ENCODE measurements at regions not wholly inside any gene's neighbourhood (a gene's known extent, or its start where the extent isn't known, plus 50 kb on each side); places are given as distances from the start of the nearest gene placed in this dataset.

DNA sequence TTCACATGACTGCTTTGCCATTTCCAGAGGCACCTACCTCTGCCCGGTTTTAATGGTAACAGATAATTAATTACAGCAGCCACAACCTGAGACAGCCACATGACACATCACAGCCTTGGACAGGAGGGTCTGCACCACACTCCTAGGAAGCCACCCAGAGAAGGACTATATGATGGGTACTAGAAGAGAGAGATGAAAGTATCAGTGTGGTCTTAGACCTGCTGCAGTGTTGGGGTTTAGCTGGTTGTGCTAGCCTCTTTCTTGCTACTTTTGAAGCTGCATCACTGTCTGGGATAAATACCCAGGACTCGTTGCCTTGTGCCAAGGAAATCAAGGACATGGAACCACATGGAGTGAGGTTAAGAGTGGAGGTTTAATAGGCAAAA is 266.4 kb downstream of the ICE1 start:
- TF ChIP-seq, protein P1, sequence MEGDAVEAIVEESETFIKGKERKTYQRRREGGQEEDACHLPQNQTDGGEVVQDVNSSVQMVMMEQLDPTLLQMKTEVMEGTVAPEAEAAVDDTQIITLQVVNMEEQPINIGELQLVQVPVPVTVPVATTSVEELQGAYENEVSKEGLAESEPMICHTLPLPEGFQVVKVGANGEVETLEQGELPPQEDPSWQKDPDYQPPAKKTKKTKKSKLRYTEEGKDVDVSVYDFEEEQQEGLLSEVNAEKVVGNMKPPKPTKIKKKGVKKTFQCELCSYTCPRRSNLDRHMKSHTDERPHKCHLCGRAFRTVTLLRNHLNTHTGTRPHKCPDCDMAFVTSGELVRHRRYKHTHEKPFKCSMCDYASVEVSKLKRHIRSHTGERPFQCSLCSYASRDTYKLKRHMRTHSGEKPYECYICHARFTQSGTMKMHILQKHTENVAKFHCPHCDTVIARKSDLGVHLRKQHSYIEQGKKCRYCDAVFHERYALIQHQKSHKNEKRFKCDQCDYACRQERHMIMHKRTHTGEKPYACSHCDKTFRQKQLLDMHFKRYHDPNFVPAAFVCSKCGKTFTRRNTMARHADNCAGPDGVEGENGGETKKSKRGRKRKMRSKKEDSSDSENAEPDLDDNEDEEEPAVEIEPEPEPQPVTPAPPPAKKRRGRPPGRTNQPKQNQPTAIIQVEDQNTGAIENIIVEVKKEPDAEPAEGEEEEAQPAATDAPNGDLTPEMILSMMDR (IDR thresholded peaks at IDR 0.05), result no peak
- H3K27ac Mint-ChIP-seq (ENCODE audit: unreplicated experiment), result no peak overlapping the region
- H3K4me3 Mint-ChIP-seq (ENCODE audit: unreplicated experiment), result no peak overlapping the region
- H3K9me3 Mint-ChIP-seq (ENCODE audit: low read depth), result peaks cover 6% of the 10 kb centered on the region
- DNase-seq (ENCODE audit: low spot score), result no peak
- no peaks in the 10 kb centered on the region for H3K4me1 Mint-ChIP-seq (ENCODE audit: low read depth)
- H3K27me3 Mint-ChIP-seq (ENCODE audit: low read depth), result peaks cover 8% of the 10 kb centered on the region
- no peaks in the 10 kb centered on the region for H3K36me3 Mint-ChIP-seq (ENCODE audit: low read depth)

DNA sequence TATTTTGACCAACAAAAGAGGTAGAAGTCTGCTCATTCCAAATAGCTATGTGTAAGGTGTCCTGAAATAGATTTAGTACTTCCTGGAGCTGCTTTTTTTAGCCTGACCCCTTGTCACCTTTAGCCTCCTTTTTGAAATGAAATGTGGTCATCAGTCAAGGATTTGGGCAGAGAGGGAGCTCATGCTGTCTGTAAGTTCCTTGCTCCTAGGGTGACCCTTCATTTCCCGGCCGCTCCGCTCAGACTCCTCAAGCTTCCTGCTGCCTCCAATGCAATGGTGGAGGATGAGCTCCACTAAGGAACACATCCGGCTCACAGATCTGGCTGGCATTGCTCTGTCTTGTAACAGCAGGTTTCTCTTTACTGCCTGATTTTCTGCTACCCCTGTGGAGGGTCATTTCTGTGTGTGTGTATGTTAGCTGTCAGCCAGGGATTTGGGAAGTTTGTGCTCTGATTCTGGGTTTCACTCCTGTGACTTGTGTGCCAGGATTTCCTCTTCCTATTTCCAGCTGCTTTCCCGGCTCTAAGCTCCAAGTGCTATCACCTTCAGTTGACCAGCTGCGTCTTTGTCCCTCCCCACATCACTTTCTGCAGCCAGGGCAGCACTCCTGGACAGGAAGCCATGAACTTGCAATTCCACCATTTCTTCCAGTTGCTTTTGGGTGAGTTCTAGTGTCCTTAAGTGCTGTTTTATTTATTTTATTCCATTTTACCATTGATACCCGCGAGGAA is 265.9 kb downstream of the ICE1 start:
- no peak for DNase-seq (ENCODE audit: low spot score)
- peaks cover 7% of the 10 kb centered on the region for H3K27me3 Mint-ChIP-seq (ENCODE audit: low read depth)
- TF ChIP-seq, protein P1 (IDR thresholded peaks at IDR 0.05), result no peak
- H3K4me3 Mint-ChIP-seq (ENCODE audit: unreplicated experiment), result no peak overlapping the region
- H3K9me3 Mint-ChIP-seq (ENCODE audit: low read depth), result peaks cover 11% of the 10 kb centered on the region
- no peaks in the 10 kb centered on the region for H3K36me3 Mint-ChIP-seq (ENCODE audit: low read depth)
- H3K4me1 Mint-ChIP-seq (ENCODE audit: low read depth), result no peaks in the 10 kb centered on the region
- no peak overlapping the region for H3K27ac Mint-ChIP-seq (ENCODE audit: unreplicated experiment)

DNA sequence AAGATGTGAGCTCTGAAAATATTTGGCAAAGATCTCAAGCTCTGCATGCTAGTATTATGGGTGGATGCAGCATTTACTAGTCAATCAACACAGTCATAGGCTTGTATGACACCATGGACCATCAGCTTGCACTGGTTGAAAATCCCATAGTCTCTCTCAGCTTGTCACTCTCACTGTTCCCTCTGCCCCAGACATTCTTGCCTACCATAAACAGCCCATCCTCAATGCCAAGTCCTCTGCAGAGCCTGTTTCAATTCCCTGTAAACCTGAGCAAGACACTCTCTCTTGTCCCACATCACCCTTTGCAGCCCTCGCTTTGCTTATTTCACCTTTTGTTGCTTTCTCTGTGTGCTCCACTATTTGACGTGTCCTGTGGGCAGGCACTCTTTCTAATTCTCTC is 264.6 kb downstream of the ICE1 start:
- TF ChIP-seq, protein P1 (IDR thresholded peaks at IDR 0.05), result no peak
- no peak for DNase-seq (ENCODE audit: low spot score)
- no peak overlapping the region for H3K4me3 Mint-ChIP-seq (ENCODE audit: unreplicated experiment)
- no peaks in the 10 kb centered on the region for H3K36me3 Mint-ChIP-seq (ENCODE audit: low read depth)
- H3K9me3 Mint-ChIP-seq (ENCODE audit: low read depth), result peaks cover 19% of the 10 kb centered on the region
- no peak overlapping the region for H3K27ac Mint-ChIP-seq (ENCODE audit: unreplicated experiment)
- H3K4me1 Mint-ChIP-seq (ENCODE audit: low read depth), result no peaks in the 10 kb centered on the region
- peaks cover 7% of the 10 kb centered on the region for H3K27me3 Mint-ChIP-seq (ENCODE audit: low read depth)

DNA sequence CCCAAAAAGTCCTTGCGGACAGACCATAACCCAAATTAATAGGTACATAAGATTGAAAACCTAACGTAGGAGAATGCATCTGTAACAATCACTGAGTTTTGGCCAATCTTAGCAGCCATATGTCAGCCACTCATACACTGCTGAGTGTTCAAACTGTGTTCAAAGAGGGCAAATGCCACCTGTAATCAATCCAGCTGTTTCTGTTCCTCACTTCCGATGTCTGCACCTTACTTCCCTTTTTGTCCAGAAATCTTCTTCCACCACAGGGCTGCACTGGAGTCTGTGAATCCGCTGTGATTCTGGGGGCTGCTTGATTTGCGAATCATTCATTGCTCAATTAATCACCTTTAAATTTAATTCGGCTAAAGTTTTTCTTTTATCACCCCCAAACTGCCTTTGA is 263.9 kb downstream of the ICE1 start:
- H3K4me3 Mint-ChIP-seq (ENCODE audit: unreplicated experiment), result no peak overlapping the region
- no peaks in the 10 kb centered on the region for H3K36me3 Mint-ChIP-seq (ENCODE audit: low read depth)
- H3K27me3 Mint-ChIP-seq (ENCODE audit: low read depth), result peaks cover 4% of the 10 kb centered on the region
- DNase-seq (ENCODE audit: low spot score), result no peak
- peaks cover 19% of the 10 kb centered on the region for H3K9me3 Mint-ChIP-seq (ENCODE audit: low read depth)
- no peak overlapping the region for H3K27ac Mint-ChIP-seq (ENCODE audit: unreplicated experiment)
- TF ChIP-seq, protein P1 (IDR thresholded peaks at IDR 0.05), result no peak
- no peaks in the 10 kb centered on the region for H3K4me1 Mint-ChIP-seq (ENCODE audit: low read depth)

DNA sequence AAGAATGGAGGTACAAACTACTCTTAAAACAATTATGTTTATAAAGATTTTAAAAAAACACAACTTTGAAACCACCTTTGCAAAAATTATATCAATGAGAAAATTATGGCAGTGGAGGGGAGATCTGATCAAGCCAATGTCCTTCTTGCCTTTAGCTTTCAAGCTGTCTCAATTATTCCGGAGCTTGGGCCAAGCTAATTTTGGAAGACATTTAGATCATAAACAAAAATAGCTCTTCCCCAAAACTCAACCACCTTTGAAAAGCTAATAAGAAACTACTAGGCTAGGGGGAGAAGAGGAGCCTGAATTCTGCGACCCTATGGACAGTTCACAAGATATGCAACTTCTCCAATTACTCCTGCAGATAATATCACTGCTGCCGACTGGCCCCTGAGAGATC is 263.3 kb downstream of the ICE1 start:
- H3K9me3 Mint-ChIP-seq (ENCODE audit: low read depth), result peaks cover 19% of the 10 kb centered on the region
- no peak for DNase-seq (ENCODE audit: low spot score)
- H3K27ac Mint-ChIP-seq (ENCODE audit: unreplicated experiment), result no peak overlapping the region
- peaks cover 4% of the 10 kb centered on the region for H3K27me3 Mint-ChIP-seq (ENCODE audit: low read depth)
- TF ChIP-seq, protein P1 (IDR thresholded peaks at IDR 0.05), result no peak
- no peaks in the 10 kb centered on the region for H3K4me1 Mint-ChIP-seq (ENCODE audit: low read depth)
- no peak overlapping the region for H3K4me3 Mint-ChIP-seq (ENCODE audit: unreplicated experiment)
- H3K36me3 Mint-ChIP-seq (ENCODE audit: low read depth), result no peaks in the 10 kb centered on the region

Measured in chondrocyte (in vitro differentiated cells).